ENCODE measurements at regions not wholly inside any gene's neighbourhood (a gene's known extent, or its start where the extent isn't known, plus 50 kb on each side); places are given as distances from the start of the nearest gene placed in this dataset.

DNA sequence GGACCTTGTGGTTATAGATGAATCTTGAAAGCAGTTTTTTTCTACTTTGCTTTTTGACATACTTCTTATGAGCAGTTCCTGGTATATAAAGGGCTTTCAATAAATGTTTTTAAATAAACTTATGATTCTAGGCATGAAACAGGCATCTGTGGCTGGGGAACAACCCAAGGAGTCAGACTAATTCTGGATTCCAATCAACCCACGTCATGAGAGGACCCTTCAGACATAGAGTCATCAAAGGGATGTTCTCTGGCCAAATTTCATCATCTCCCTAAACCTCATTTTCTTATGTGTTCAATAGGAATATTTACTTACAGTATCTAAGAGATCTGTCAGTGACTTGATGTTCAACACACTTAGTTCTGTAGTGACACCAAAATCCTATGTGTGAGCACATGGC, 243.8 kb upstream of the ZNF462 start:
- Mint-ChIP-seq H3K9me3 (ENCODE audit: low read depth) (peaks cover 3% of the 10 kb centered on the region), H3K4me1 (ENCODE audit: low read depth) (no peaks in the 10 kb centered on the region), H3K4me3 (no peak overlapping the region), H3K27ac (no peak overlapping the region), H3K36me3 (no peaks in the 10 kb centered on the region), H3K27me3 (no peaks in the 10 kb centered on the region)

- Mint-ChIP-seq H3K36me3 (no peaks in the 10 kb centered on the region), H3K27ac (no peak overlapping the region), H3K27me3 (no peaks in the 10 kb centered on the region), H3K4me3 (no peak overlapping the region), H3K9me3 (ENCODE audit: low read depth) (peaks cover 3% of the 10 kb centered on the region), H3K4me1 (ENCODE audit: low read depth) (no peaks in the 10 kb centered on the region)
Observed at GRCh38 chr9:106620081-106620480, 242.9 kb upstream of the ZNF462 start.

DNA sequence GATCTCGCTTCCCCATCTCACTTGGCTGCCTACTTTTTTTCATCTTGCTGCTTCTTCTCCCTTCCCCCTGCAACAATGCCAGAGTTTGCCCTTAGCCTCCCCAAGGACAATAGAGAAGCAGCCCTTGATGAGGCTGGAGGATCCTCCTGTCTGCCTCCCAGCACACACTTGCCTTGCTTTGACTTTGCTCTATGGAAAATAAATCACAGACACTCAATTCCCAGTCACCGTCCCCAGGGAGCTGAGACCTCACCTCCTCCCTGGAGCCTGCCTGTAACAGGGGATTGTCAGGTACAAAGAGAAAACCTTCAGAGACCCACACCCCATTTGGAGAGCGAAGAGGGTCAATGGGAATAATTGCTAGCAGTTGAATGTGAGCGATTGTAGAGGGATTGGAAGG, 242.1 kb upstream of the ZNF462 start:
- Mint-ChIP-seq H3K4me1 (ENCODE audit: low read depth) (no peaks in the 10 kb centered on the region), H3K27me3 (no peaks in the 10 kb centered on the region), H3K36me3 (no peaks in the 10 kb centered on the region), H3K4me3 (no peak overlapping the region), H3K27ac (no peak overlapping the region), H3K9me3 (ENCODE audit: low read depth) (peaks cover 3% of the 10 kb centered on the region)

DNA sequence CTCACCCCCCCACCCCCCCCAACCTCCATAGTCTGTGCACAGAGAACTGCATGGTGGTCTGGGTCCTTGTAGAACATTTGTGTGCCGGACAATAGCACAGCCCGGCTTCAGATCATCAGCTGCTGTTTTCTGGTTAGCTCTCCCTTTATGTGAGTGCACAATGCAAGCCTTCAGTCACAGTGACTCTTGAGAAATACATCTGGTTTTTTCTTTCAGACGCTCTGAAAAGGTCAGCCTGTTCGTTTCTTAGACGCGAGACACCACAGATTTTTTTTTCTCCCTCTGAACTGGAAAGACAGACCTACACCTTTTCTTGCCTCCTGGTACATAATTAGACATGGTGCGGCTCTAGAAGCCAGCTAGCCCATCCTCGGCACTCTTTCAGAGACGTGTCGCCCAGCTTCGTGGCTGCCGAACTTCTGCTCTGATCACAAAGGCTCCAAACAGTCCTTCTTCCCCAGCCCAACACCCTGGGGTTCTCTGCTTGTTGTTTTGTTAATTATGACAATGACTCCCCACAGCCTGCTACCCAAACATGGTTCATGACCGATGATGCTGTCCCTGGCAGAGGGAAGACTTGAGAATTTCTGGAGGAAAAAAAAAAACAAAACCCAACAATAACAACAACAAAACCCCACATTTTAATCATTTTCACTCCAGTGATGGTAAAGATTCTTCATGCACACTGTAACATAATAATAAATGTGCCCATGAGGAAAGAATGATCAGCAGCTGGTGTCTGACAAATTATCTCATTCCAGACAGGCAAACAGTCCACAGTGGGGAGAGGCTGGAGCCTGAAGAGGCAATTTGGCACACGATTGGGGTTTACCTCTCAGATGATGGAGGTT, 241.4 kb upstream of the ZNF462 start:
- no peak overlapping the region for H3K4me3 Mint-ChIP-seq
- no peaks in the 10 kb centered on the region for H3K36me3 Mint-ChIP-seq
- no peak overlapping the region for H3K27ac Mint-ChIP-seq
- no peaks in the 10 kb centered on the region for H3K4me1 Mint-ChIP-seq (ENCODE audit: low read depth)
- no peaks in the 10 kb centered on the region for H3K27me3 Mint-ChIP-seq
- peaks cover under 1% of the 10 kb centered on the region for H3K9me3 Mint-ChIP-seq (ENCODE audit: low read depth)

DNA sequence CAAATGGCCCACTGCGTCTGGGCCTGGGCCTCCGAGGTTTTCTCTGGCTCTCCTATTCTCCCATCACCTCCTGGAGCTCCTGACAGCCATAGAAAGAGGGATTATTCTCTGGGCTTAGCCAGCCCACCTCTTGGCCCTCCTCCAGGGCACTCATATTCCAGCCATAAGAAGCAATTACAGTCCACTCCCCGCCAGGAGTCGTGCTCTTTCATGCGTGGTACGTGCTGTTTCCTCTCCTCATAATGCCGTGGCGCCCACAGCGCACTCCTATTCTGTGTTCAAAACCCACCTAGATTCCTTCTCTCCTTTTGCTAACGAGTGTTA, 240.8 kb upstream of the ZNF462 start:
- Mint-ChIP-seq H3K27me3 (no peaks in the 10 kb centered on the region), H3K9me3 (ENCODE audit: low read depth) (no peaks in the 10 kb centered on the region), H3K27ac (no peak overlapping the region), H3K36me3 (no peaks in the 10 kb centered on the region), H3K4me1 (ENCODE audit: low read depth) (no peaks in the 10 kb centered on the region), H3K4me3 (no peak overlapping the region)

DNA sequence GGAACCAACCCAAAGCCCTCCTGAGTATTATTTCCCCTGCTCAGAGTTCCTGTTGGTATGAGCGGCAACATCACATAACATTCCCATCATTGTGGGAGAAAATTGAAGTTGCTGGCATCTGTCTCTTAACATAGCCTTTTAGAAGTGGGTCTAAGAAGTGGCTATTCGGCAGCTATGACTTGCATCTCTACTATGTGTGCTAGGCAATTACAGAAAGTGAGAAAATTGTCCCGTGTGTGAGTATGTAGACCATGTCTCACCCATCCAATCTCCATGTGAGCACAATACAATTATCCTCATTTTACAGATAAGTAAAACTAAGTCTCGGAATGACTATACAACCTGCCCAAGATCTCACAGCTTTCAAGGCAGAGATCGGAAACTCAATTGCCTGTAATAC, 239.4 kb upstream of the ZNF462 start:
- Mint-ChIP-seq H3K36me3 (no peaks in the 10 kb centered on the region), H3K27ac (no peak overlapping the region), H3K4me3 (no peak overlapping the region), H3K9me3 (ENCODE audit: low read depth) (no peaks in the 10 kb centered on the region), H3K4me1 (ENCODE audit: low read depth) (no peaks in the 10 kb centered on the region), H3K27me3 (no peaks in the 10 kb centered on the region)

GRCh38 chr9:106625259-106625789, 237.6 kb upstream of the ZNF462 start:
- Mint-ChIP-seq H3K27me3 (no peaks in the 10 kb centered on the region), H3K4me1 (ENCODE audit: low read depth) (no peaks in the 10 kb centered on the region), H3K27ac (no peak overlapping the region), H3K36me3 (no peaks in the 10 kb centered on the region), H3K4me3 (no peak overlapping the region), H3K9me3 (ENCODE audit: low read depth) (no peaks in the 10 kb centered on the region)

DNA sequence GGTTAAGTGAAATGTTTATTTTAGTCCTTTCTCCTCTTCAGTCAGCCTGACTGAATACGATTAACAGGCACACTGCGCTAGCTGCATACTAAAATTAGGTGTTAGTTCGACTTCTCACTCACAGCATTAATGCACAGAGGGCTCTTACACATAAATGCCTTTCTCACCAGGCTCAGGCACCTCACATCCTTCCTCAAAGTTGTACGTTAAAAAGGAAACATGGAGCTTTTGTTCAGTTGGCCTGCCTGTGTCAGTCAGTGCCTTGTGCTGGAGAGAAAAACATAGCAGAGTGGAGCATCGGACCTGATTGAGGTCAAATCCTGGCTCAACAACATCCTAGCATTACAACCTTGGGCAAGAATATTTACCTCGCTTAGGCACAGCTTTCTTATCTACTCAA, 236.0 kb upstream of the ZNF462 start:
- Mint-ChIP-seq H3K27ac (no peak overlapping the region), H3K4me1 (ENCODE audit: low read depth) (no peaks in the 10 kb centered on the region), H3K4me3 (no peak overlapping the region), H3K9me3 (ENCODE audit: low read depth) (no peaks in the 10 kb centered on the region), H3K36me3 (no peaks in the 10 kb centered on the region), H3K27me3 (no peaks in the 10 kb centered on the region)

DNA sequence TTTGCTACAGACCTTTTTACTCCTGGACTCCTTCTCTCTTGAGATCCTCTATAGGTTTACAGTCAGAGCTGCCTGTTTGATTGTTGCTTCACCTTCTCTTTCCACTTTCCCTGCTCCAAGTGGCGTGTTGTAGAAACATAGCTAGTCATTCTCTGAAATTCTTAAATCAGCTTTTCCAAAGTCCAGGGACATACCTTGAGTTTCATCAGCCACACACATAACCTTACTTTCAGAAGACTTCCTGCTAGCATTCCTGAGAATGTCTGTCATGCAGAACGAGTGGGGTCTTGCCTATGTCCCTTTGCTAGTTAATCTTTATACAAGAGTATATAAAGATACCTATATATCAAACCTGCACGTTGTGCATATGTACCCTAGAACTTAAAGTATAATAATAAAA, 230.3 kb upstream of the ZNF462 start:
- Mint-ChIP-seq H3K4me1 (ENCODE audit: low read depth) (no peaks in the 10 kb centered on the region), H3K27ac (no peak overlapping the region), H3K4me3 (no peak overlapping the region), H3K27me3 (no peaks in the 10 kb centered on the region), H3K9me3 (ENCODE audit: low read depth) (peaks cover 3% of the 10 kb centered on the region), H3K36me3 (no peaks in the 10 kb centered on the region)

DNA sequence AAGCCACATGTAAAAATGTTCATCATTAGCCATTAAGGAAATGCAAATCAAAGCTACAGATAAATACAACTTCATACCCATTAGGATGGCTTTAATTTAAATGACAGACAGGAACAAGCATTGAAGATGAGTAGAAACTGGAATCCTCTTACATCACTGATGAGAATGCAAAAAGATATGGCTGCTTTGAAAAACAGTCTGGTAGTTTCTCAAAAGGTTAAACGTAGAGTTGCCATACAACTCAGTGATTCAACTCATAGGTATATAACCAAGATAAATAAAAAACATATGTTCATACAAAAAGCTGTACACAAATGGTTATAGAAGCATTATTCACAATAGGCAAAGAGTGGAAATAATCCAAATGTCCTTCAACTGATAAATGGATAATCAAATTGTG, 228.8 kb upstream of the ZNF462 start:
- Mint-ChIP-seq H3K4me3 (no peak overlapping the region), H3K9me3 (ENCODE audit: low read depth) (peaks cover 3% of the 10 kb centered on the region), H3K27ac (no peak overlapping the region), H3K27me3 (no peaks in the 10 kb centered on the region), H3K36me3 (no peaks in the 10 kb centered on the region), H3K4me1 (ENCODE audit: low read depth) (no peaks in the 10 kb centered on the region)

DNA sequence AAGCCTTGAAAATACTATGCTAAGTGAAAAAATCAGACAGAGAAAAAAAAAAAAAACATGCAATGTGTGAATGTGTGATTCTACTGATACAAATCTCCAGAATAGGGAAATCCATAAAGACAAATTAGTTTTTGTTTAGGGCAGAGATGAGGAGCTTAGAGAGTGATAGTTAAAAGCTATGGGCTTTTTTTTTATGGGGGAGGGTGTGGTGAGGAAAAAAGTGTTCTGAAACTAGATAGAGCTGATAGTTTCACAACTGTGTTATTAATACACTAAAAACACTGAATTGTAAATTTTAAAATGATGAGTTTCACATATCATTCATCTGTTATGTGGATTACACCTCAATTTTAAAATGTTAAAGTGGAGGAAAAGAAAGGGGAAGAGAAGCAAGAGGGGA, 228.3 kb upstream of the ZNF462 start:
- Mint-ChIP-seq H3K27me3 (no peaks in the 10 kb centered on the region), H3K36me3 (no peaks in the 10 kb centered on the region), H3K9me3 (ENCODE audit: low read depth) (peaks cover 3% of the 10 kb centered on the region), H3K27ac (no peak overlapping the region), H3K4me3 (no peak overlapping the region), H3K4me1 (ENCODE audit: low read depth) (no peaks in the 10 kb centered on the region)

GRCh38 chr9:106637486-106637885, 225.5 kb upstream of the ZNF462 start:
- H3K27me3 Mint-ChIP-seq, result no peaks in the 10 kb centered on the region
- H3K4me3 Mint-ChIP-seq, result no peak overlapping the region
- no peak overlapping the region for H3K27ac Mint-ChIP-seq
- H3K4me1 Mint-ChIP-seq (ENCODE audit: low read depth), result no peaks in the 10 kb centered on the region
- no peaks in the 10 kb centered on the region for H3K36me3 Mint-ChIP-seq
- peaks cover 8% of the 10 kb centered on the region for H3K9me3 Mint-ChIP-seq (ENCODE audit: low read depth)

- Mint-ChIP-seq H3K9me3 (ENCODE audit: low read depth) (peaks cover 22% of the 10 kb centered on the region), H3K27ac (no peak overlapping the region), H3K27me3 (no peaks in the 10 kb centered on the region), H3K36me3 (no peaks in the 10 kb centered on the region), H3K4me1 (ENCODE audit: low read depth) (no peaks in the 10 kb centered on the region), H3K4me3 (no peak overlapping the region)
Observed at GRCh38 chr9:106639873-106640568, 222.9 kb upstream of the ZNF462 start.

DNA sequence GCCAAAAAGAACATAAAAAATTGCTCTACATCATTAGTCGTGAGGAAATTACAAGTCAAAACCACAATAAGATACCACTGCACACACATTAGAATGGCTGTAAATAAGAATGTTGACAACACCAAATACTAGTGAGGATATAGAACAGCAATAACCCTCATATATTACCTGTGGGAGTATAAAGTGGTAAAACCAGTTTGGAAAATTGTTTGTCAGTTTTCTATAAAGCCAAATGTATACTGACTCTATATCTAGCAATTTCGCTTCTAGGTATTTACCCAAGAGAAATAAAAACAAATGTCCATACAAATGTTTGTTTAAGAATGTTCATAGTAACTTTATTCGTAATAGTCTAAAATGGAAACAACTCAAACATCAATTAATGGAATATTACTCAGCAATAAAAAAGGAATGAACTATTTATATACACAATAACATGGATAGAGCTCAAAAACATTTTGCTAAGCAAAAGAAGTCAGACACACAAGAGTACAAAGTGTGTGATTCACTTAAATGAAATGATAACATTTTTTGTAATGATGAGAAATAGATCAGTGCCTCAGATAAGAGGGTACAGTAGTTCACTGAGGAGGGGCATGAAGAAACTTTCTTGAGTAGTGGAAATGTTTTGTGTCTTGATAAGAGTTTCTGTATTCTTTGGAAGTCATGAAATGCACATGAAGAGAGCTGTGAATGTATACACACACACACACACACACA, 219.6 kb upstream of the ZNF462 start:
- Mint-ChIP-seq H3K27ac (no peak overlapping the region), H3K4me3 (no peak overlapping the region), H3K9me3 (ENCODE audit: low read depth) (peaks cover 22% of the 10 kb centered on the region), H3K36me3 (no peaks in the 10 kb centered on the region), H3K4me1 (ENCODE audit: low read depth) (no peaks in the 10 kb centered on the region), H3K27me3 (no peaks in the 10 kb centered on the region)

DNA sequence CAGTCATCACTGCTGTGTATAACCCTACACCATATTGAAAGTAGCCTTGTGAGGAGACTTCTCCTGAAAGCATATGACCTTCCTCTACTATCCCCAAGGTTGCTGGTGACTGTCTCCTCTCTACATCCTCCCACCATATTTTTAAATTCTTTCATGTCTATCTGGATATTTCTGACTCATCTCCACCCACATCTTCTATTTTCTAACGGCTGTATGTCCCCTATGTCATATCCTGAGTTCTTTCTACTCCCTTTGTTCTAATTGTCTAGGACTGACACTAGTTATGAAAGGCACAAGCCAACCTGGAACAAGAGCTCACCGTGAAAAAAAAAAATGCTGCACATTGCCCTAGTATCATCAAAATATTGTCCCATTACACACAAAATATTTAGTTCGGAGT, 218.3 kb upstream of the ZNF462 start:
- Mint-ChIP-seq H3K9me3 (ENCODE audit: low read depth) (peaks cover 25% of the 10 kb centered on the region), H3K27me3 (peaks cover 1% of the 10 kb centered on the region), H3K27ac (no peak overlapping the region), H3K4me3 (no peak overlapping the region), H3K36me3 (no peaks in the 10 kb centered on the region), H3K4me1 (ENCODE audit: low read depth) (no peaks in the 10 kb centered on the region)

All from activated naive CD8-positive, alpha-beta T cell (primary cell).